BJ (cell line): ENCODE measurements at regions not wholly inside any gene's neighbourhood (a gene's known extent, or its start where the extent isn't known, plus 50 kb on each side); places are given as distances from the start of the nearest gene placed in this dataset.

Source experiments
- CTCF ChIA-PET: fragments of 350-600 bp; formaldehyde crosslinking; extraction: SDS; loops from one replicate; lab custom pipeline; 2021; ENCODE audit warnings: antibody characterized with exemption, inconsistent platforms; lab: Yijun Ruan, JAX
- POLR2A ChIA-PET: fragments of 300-600 bp; sonication (Branson Sonifier 250); formaldehyde crosslinking; extraction: SDS; loops from one replicate; lab custom pipeline; 2021; ENCODE audit warnings: antibody characterized with exemption; lab: Charles Lee
- DNase-seq: peaks from one replicate; pipeline ENCODE4 v3.0.0-alpha.2; 2011; ENCODE audit warnings: low read depth
- H3K27me3 ChIP-seq: 2 replicates; pipeline ENCODE4 v1.6.0; 2011; ENCODE audit warnings: low read length; ENCODE audit not compliant: control insufficient read depth, insufficient read depth
- H3K36me3 ChIP-seq: 2 replicates; pipeline ENCODE4 v1.5.1; 2011; ENCODE audit warnings: low read length; ENCODE audit not compliant: control insufficient read depth, insufficient read depth
- H3K4me3 ChIP-seq: 2 replicates; pipeline ENCODE4 v1.5.1; 2011; ENCODE audit warnings: low read depth, mild to moderate bottlenecking, control low read depth, low read length
- TF ChIP-seq, protein P1 (sequence below): IDR thresholded peaks from 2 replicates; pipeline ENCODE4 v1.5.1; 2011; ENCODE audit warnings: low read depth, mild to moderate bottlenecking, control low read depth, inconsistent platforms, low read length, moderate library complexity; ENCODE audit not compliant: insufficient read depth

DNA sequence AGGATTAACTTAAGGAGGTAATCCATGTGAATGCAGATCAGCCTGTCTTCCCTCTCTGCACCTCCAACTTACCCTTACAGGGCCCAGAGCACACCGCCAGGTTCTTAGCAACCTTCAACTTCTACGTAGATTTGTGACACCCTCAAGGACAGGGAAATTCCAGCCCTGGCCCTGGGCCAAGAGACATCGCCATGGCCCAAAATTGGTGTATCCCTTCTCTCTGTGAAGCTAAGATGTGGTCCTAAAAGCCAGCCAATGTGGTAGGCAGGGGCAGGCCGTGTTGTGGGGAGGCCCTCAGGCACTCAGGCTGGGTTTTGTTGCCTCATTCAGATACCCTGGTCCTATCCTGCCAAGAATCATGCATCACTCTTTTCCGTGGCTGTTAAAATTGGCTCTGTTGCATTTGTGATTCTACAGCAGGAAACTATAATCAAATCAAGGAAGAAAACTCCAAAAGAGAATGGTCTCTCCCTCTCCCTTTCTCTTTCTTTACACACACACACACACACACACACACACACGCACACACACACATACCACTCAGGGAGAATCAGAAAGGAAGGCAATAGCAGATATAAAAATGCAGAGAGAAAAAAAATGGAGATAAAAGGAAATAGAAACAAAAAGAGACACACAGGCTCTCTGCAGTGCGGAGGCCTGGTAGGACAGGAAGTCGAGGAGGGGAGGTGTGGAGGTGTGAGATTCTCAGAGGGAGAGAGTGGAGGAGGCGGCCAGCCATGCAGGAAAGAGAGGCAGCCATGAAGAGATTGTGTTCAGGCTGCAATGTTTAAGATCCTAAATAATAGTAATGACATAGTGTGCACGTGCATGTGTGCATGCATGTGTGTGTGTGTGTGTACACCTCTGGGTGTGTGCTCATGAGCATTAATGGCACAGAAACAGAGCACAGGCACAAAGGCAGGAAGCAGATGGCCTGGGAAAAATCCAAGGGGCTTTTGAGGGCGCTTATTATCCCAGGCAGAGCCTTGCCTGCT is 201.8 kb upstream of the LRFN2 start:
- Histone ChIP-seq H3K4me3 (no peak overlapping the region), H3K27me3 (no peaks in the 10 kb centered on the region; the same call in none of the 2 replicates), H3K36me3 (no peaks in the 10 kb centered on the region)
- TF ChIP-seq, protein P1, sequence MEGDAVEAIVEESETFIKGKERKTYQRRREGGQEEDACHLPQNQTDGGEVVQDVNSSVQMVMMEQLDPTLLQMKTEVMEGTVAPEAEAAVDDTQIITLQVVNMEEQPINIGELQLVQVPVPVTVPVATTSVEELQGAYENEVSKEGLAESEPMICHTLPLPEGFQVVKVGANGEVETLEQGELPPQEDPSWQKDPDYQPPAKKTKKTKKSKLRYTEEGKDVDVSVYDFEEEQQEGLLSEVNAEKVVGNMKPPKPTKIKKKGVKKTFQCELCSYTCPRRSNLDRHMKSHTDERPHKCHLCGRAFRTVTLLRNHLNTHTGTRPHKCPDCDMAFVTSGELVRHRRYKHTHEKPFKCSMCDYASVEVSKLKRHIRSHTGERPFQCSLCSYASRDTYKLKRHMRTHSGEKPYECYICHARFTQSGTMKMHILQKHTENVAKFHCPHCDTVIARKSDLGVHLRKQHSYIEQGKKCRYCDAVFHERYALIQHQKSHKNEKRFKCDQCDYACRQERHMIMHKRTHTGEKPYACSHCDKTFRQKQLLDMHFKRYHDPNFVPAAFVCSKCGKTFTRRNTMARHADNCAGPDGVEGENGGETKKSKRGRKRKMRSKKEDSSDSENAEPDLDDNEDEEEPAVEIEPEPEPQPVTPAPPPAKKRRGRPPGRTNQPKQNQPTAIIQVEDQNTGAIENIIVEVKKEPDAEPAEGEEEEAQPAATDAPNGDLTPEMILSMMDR = no peak
- POLR2A ChIA-PET = no interaction called here
- CTCF ChIA-PET = no interaction called here
- DNase-seq = no peak

DNA sequence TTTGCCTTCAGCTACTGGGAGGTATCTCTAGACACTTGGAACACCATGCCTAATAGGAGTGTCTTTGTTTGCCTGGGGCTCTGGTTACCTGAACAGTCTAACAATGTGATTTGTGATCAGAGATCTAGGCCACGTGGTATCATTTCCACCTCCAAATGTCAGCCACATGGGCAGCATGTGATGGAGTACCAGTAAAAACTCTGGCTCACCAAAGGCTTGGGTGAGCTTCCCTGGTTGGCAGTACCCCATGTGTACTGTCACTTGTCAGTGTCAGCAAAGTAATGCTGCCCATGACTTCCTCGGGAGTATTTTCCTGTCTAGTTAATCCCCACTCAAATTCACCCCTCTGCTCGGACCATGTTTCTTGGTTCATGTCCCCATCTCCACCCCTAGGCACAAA is 195.2 kb upstream of the LRFN2 start:
- ChIA-PET CTCF (no interaction called here), POLR2A (no interaction called here)
- TF ChIP-seq, protein P1 = no peak
- H3K4me3 ChIP-seq = no peak overlapping the region
- no peaks in the 10 kb centered on the region for H3K36me3 ChIP-seq
- H3K27me3 ChIP-seq = no peaks in the 10 kb centered on the region
- DNase-seq = no peak

DNA sequence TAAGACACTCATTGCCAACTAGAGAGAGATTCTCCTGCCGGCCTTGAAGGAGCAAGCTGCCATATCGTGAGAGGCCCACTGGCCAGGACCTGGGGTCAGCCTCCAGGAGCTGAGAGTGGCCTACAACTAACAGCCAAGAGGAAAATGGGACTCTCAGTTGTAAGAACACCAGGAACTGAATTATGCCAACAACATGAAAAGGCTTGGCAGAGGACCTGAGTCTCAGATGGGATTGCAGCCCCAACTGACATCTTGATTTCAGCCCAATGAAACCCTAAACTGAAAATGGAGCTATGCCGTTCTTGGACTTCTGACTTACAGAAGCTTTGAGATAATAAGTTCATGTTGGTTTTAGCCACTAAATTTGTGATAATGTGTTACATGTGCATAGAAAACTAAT is 193.5 kb upstream of the LRFN2 start:
- H3K27me3 ChIP-seq = no peaks in the 10 kb centered on the region
- no peaks in the 10 kb centered on the region for H3K36me3 ChIP-seq
- TF ChIP-seq, protein P1 = no peak
- ChIA-PET POLR2A (no interaction called here), CTCF (interaction anchor here (1.2 kb wide), 1 partner anchor 248 kb away, joined by 3 read pairs; no protein-coding TSS in a partner anchor)
- H3K4me3 ChIP-seq = no peak overlapping the region
- DNase-seq = no peak

DNA sequence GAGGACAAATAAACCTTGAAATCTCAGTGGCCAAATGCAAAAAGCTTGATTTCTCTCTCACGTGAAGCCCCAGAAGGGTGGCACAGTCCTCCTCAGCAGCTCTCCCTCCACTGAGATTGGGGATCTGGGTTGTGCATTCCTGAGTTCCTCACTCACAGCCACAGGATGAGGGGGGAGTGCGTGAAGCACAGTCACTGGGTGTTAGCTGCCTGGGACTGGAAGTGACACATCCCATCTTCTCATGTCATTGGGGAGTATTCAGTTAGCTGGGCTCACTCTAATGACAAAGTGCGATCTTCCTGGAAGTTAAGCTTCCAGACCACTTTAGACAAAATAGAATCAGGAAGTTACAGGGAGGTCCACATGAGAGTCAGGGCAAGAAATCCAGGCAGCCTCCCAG is 192.2 kb upstream of the LRFN2 start:
- POLR2A ChIA-PET = no interaction called here
- H3K4me3 ChIP-seq = no peak overlapping the region
- no peaks in the 10 kb centered on the region for H3K27me3 ChIP-seq
- peak; percentile 43 for DNase-seq
- TF ChIP-seq, protein P1 = no peak
- no peaks in the 10 kb centered on the region for H3K36me3 ChIP-seq
- CTCF ChIA-PET = no interaction called here

DNA sequence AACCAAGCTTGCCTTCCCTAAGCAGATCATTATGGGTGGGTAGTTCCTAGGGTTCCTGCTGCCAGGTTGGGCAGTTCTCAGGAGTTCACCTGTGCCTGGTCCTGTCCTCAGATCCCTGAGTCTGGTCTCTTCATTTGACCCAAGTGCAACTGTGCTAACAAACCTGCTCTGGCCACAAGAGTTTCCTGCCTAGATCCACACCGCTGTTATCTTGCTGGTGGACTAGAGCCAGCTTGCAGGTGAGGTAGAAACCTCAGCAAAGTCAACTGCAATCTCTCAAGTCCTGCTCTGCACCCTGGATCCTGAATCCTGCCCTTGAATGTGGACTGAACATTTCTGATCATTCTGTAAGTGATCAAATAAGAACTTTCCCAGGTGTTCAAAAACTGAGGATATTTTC is 191.8 kb upstream of the LRFN2 start:
- H3K4me3 ChIP-seq = no peak overlapping the region
- H3K27me3 ChIP-seq = no peaks in the 10 kb centered on the region
- H3K36me3 ChIP-seq = no peaks in the 10 kb centered on the region
- no peak for DNase-seq
- TF ChIP-seq, protein P1 = no peak
- CTCF ChIA-PET = no interaction called here
- POLR2A ChIA-PET = no interaction called here
